Natural killer cell (primary cell): ENCODE measurements at regions not wholly inside any gene's neighbourhood (a gene's known extent, or its start where the extent isn't known, plus 50 kb on each side); places are given as distances from the start of the nearest gene placed in this dataset.

Experiments used
- ATAC-seq, 3 donors: fragments of 150-1000 bp in 2 of 3; fragments of 200-7000 bp in 1 of 3; cut with Tn5 transposase; 1 replicate in 1 of 3; 2 replicates in 2 of 3; pipeline ENCODE4 v1.10.0; 2021; ENCODE audit warnings: mild to moderate bottlenecking in 2 of 3, moderate library complexity in 2 of 3
- DNase-seq, 2 donors: peaks; one replicate each; pipeline versions ENCODE4 v3.0.0 to v3.0.0-alpha.2; 2013 to 2021; ENCODE audit warnings: mixed read lengths in 1 of 2
- H3K27ac ChIP-seq: one replicate; pipeline ENCODE4 v1.5.1; 2013; ENCODE audit warnings: mild to moderate bottlenecking, low read length
- H3K27me3 ChIP-seq: one replicate; pipeline ENCODE4 v1.6.1; 2013; ENCODE audit warnings: low read length; ENCODE audit not compliant: control insufficient read depth, insufficient read depth
- H3K36me3 ChIP-seq: one replicate; pipeline ENCODE4 v1.6.1; 2013; ENCODE audit warnings: low read length; ENCODE audit not compliant: control insufficient read depth, insufficient read depth
- H3K4me1 ChIP-seq: one replicate; pipeline ENCODE4 v1.6.1; 2013; ENCODE audit warnings: low read length; ENCODE audit not compliant: control insufficient read depth, insufficient read depth
- H3K4me3 ChIP-seq: one replicate; pipeline ENCODE4 v1.5.1; 2013; ENCODE audit warnings: low read length
- H3K9me3 ChIP-seq: one replicate; pipeline ENCODE4 v1.6.1; 2013; ENCODE audit warnings: low read length; ENCODE audit not compliant: control insufficient read depth, insufficient read depth
- H3K27ac Mint-ChIP-seq, 2 donors: one replicate each; pipeline ENCODE4 v1.8.0; 2022; ENCODE audit warnings: mild to moderate bottlenecking in 2 of 2, mixed read lengths in 2 of 2, moderate library complexity in 1 of 2
- H3K27me3 Mint-ChIP-seq, 2 donors: one replicate each; pipeline ENCODE4 v1.8.0; 2022; ENCODE audit warnings: low read depth in 2 of 2, mixed read lengths in 2 of 2
- H3K36me3 Mint-ChIP-seq: one replicate; pipeline ENCODE4 v1.8.0; 2022; ENCODE audit warnings: mixed read lengths
- H3K4me1 Mint-ChIP-seq, 2 donors: one replicate each; pipeline ENCODE4 v1.8.0; 2022; ENCODE audit warnings: mixed read lengths in 2 of 2
- H3K4me3 Mint-ChIP-seq: one replicate; pipeline ENCODE4 v1.8.0; 2022; ENCODE audit warnings: mild to moderate bottlenecking, moderate library complexity, mixed read lengths
- H3K9me3 Mint-ChIP-seq, 2 donors: one replicate each; pipeline ENCODE4 v1.8.0; 2022; ENCODE audit warnings: mixed read lengths in 2 of 2
- WGBS: methylation state at CpG from one replicate; pipeline ENCODE4 v1.1.7; 2013; ENCODE audit warnings: missing lambda C conversion rate; ENCODE audit not compliant: insufficient coverage; 5-methylcytosine and 5-hydroxymethylcytosine counted together
- intact Hi-C: fragments of 100-400 bp; cut with micrococcal nuclease; formaldehyde crosslinking; loops from one replicate; pipeline ENCODE4 v1.14.2; 2022
- TF ChIP-seq, protein P1 (sequence below): fragments of 200-600 bp; IDR thresholded peaks from one replicate; pipeline ENCODE4 v1.8.0; 2022; ENCODE audit warnings: antibody characterized with exemption

DNA sequence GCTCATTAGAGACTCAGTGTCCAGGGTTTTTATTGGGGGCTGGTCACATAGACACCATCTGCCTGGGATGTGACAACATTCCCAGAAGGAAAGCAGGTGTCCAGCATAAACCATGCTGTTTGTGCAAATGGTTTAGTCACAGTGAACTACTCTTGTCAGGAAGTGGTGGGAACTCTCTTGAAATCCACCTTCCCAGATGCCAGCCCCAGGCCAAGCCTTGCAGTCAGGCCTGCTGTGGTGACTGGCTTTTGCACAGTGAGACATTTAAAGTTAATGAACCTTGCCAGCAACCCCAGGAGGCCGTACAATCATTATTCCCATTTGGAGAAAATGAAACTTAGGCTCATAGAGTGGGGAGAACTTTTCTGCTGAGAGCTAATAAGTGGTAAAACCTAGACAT lies 242.5 kb upstream of the KCNG1 start:
- Mint-ChIP-seq H3K9me3 (no peaks in the 10 kb centered on the region), H3K36me3 (no peaks in the 10 kb centered on the region), H3K4me3 (no peak overlapping the region), H3K4me1 (no peaks in the 10 kb centered on the region), H3K27ac (no peak overlapping the region), H3K27me3 (peaks cover 10 to 13% of the 10 kb centered on the region in 2 donors)
- TF ChIP-seq, protein P1, sequence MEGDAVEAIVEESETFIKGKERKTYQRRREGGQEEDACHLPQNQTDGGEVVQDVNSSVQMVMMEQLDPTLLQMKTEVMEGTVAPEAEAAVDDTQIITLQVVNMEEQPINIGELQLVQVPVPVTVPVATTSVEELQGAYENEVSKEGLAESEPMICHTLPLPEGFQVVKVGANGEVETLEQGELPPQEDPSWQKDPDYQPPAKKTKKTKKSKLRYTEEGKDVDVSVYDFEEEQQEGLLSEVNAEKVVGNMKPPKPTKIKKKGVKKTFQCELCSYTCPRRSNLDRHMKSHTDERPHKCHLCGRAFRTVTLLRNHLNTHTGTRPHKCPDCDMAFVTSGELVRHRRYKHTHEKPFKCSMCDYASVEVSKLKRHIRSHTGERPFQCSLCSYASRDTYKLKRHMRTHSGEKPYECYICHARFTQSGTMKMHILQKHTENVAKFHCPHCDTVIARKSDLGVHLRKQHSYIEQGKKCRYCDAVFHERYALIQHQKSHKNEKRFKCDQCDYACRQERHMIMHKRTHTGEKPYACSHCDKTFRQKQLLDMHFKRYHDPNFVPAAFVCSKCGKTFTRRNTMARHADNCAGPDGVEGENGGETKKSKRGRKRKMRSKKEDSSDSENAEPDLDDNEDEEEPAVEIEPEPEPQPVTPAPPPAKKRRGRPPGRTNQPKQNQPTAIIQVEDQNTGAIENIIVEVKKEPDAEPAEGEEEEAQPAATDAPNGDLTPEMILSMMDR = no peak
- intact Hi-C loops = no loop called here
- no peak overlapping the region for H3K4me3 ChIP-seq
- H3K36me3 ChIP-seq = no peaks in the 10 kb centered on the region
- ATAC-seq (no peak), DNase-seq (no peak)
- no peaks in the 10 kb centered on the region for H3K27me3 ChIP-seq
- no peak overlapping the region for H3K27ac ChIP-seq
- H3K4me1 ChIP-seq = no peaks in the 10 kb centered on the region
- WGBS = 77% methylated on average over 1 of the region's 1 CpG
- no peaks in the 10 kb centered on the region for H3K9me3 ChIP-seq

DNA sequence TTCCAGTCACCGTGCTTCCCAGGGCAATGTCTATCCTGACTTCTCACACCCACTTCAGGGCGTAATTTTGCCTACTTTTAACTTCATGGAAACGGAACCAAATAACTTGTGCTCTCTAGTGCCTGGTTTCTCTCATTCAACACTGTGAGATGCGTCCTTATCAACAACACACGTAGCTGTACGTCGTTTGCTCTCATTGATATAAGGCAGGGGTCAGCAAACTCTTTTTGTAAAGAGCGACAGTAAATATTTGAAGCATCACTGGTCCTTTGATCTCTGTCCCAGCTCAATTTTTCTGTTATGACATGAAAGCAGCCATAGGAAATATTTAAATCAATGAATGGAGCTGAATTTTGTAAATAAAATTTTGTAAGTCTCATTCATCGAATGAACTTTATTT lies 239.3 kb upstream of the KCNG1 start:
- intact Hi-C loops = no loop called here
- no peaks in the 10 kb centered on the region for H3K36me3 Mint-ChIP-seq
- Histone ChIP-seq H3K4me3 (no peak overlapping the region), H3K9me3 (no peaks in the 10 kb centered on the region), H3K4me1 (no peaks in the 10 kb centered on the region), H3K36me3 (no peaks in the 10 kb centered on the region), H3K27ac (no peak overlapping the region), H3K27me3 (no peaks in the 10 kb centered on the region)
- no peak for DNase-seq
- H3K9me3 Mint-ChIP-seq = no peaks in the 10 kb centered on the region
- no peak for ATAC-seq
- H3K4me1 Mint-ChIP-seq = no peaks in the 10 kb centered on the region
- H3K27ac Mint-ChIP-seq = no peak overlapping the region
- peaks cover 14 to 21% of the 10 kb centered on the region in 2 donors for H3K27me3 Mint-ChIP-seq
- WGBS = 89% methylated on average over 9 of the region's 9 CpGs
- no peak overlapping the region for H3K4me3 Mint-ChIP-seq
- TF ChIP-seq, protein P1 = no peak

DNA sequence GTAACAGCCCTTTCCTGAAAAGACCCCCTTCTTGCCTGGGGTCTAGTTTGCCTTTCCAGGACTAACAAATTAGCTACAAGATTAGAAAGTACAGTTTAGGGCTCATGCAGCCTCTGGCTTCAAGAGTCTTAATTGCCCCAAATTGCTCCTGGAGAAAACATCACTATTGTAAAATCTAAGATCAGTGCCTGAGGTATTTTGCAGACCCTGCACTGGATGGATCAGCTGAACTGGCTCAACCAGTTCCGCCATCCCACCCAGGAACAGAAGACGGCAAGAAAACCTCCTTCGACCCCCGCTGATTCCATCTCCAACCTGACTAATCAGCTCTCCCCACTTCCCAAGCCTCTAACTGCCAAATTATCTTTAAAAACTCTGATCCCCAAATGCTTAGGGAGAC lies 236.5 kb upstream of the KCNG1 start:
- H3K27me3 Mint-ChIP-seq = peaks cover 18 to 26% of the 10 kb centered on the region in 2 donors
- peaks cover 5% of the 10 kb centered on the region for H3K4me1 ChIP-seq

More for the DNA sequence above, 236.5 kb upstream of the KCNG1 start:
- ATAC-seq (no peak), DNase-seq (no peak)
- no peaks in the 10 kb centered on the region for H3K27me3 ChIP-seq
- H3K4me3 Mint-ChIP-seq = no peak overlapping the region
- H3K9me3 Mint-ChIP-seq = no peaks in the 10 kb centered on the region
- intact Hi-C loops = no loop called here
- H3K4me3 ChIP-seq = no peak overlapping the region
- H3K36me3 ChIP-seq = no peaks in the 10 kb centered on the region
- no peak overlapping the region for H3K27ac ChIP-seq
- H3K4me1 Mint-ChIP-seq = peaks cover 9 to 11% of the 10 kb centered on the region in 2 donors
- H3K9me3 ChIP-seq = no peaks in the 10 kb centered on the region
- no peak overlapping the region for H3K27ac Mint-ChIP-seq
- H3K36me3 Mint-ChIP-seq = no peaks in the 10 kb centered on the region
- TF ChIP-seq, protein P1 = no peak
- WGBS = 96% methylated on average over 4 of the region's 4 CpGs
